CD4-positive, alpha-beta T cell treated with Interleukin-6 at 100 ng/mL for 8 hours (primary cell): ENCODE measurements at regions not wholly inside any gene's neighbourhood (a gene's known extent, or its start where the extent isn't known, plus 50 kb on each side); places are given as distances from the start of the nearest gene placed in this dataset.

ENCODE experiments used
- DNase-seq: peaks from one replicate; pipeline ENCODE4 v3.0.0-alpha.2; 2020; ENCODE audit warnings: mixed read lengths, low spot score

- DNase-seq: no peak
These were observed 346.0 kb downstream of the CYRIA start for GRCh38 chr2:16319551-16320121.

GRCh38 chr2:16318474-16319195, 347.0 kb downstream of the CYRIA start:
- no peak for DNase-seq

- no peak for DNase-seq
These were observed 347.6 kb downstream of the CYRIA start for GRCh38 chr2:16318051-16318450.

- DNase-seq: no peak
These were observed 348.3 kb downstream of the CYRIA start for GRCh38 chr2:16317211-16317830.

GRCh38 chr2:16316456-16317210, 349.0 kb downstream of the CYRIA start:
- no peak for DNase-seq

GRCh38 chr2:16315908-16316307, 349.7 kb downstream of the CYRIA start:
- no peak for DNase-seq

- DNase-seq: no peak
These were observed 350.2 kb downstream of the CYRIA start for GRCh38 chr2:16315458-16315835.

- no peak for DNase-seq
These were observed 350.8 kb downstream of the CYRIA start for GRCh38 chr2:16314691-16315457.

GRCh38 chr2:16314001-16314400, 351.6 kb downstream of the CYRIA start:
- DNase-seq: no peak

- DNase-seq: no peak
These were observed 352.2 kb downstream of the CYRIA start for GRCh38 chr2:16313235-16313975.

GRCh38 chr2:16312771-16313170, 352.9 kb downstream of the CYRIA start:
- no peak for DNase-seq

GRCh38 chr2:16311521-16312440, 353.9 kb downstream of the CYRIA start:
- no peak for DNase-seq

- DNase-seq: no peak
These were observed 356.8 kb downstream of the CYRIA start for GRCh38 chr2:16308816-16309215.

GRCh38 chr2:16304876-16305590, 360.6 kb downstream of the CYRIA start:
- DNase-seq: no peak

- DNase-seq: no peak
These were observed 361.9 kb downstream of the CYRIA start for GRCh38 chr2:16303761-16304160.

- no peak for DNase-seq
These were observed 362.4 kb downstream of the CYRIA start for GRCh38 chr2:16303273-16303577.

- no peak for DNase-seq
These were observed 362.3 kb downstream of the MYCN start for GRCh38 chr2:16302431-16303272.

GRCh38 chr2:16301961-16302360, 361.6 kb downstream of the MYCN start:
- no peak for DNase-seq

- no peak for DNase-seq
These were observed 358.5 kb downstream of the MYCN start for GRCh38 chr2:16298866-16299265.
